IMR-90 (cell line): ENCODE measurements at regions not wholly inside any gene's neighbourhood (a gene's known extent, or its start where the extent isn't known, plus 50 kb on each side); places are given as distances from the start of the nearest gene placed in this dataset.

ENCODE experiments used
- ATAC-seq: fragments of 200-7000 bp; cut with Tn5 transposase; 2 replicates; pipeline ENCODE4 v1.9.1; 2020; ENCODE audit warnings: low read depth, mild to moderate bottlenecking, moderate library complexity
- BruUV-seq: library from RNA; stranded (reverse); fragments of 400-500 nt; replicated peaks from 2 replicates; lab custom pipeline; 2021; lab: Mats Ljungman, UMichigan
- CTCF ChIA-PET: fragments of 300-600 bp; formaldehyde crosslinking; extraction: SDS; loops from one replicate; lab custom pipeline; 2021; ENCODE audit warnings: antibody characterized with exemption; lab: Yijun Ruan, JAX
- POLR2A ChIA-PET: fragments of 300-600 bp; sonication (Branson Sonifier 250); formaldehyde crosslinking; loops from one replicate; lab custom pipeline; 2022; ENCODE audit warnings: antibody characterized with exemption; ENCODE audit not compliant: unreplicated experiment; lab: Charles Lee
- DNase-seq: peaks from one replicate; pipeline ENCODE4 v3.0.0; 2013
- H2AFZ ChIP-seq: replicated peaks from 2 replicates; pipeline ENCODE3; 2013; ENCODE audit warnings: low read length, mild to moderate bottlenecking; ENCODE audit not compliant: poor library complexity
- H2AK5ac ChIP-seq: 2 replicates; pipeline ENCODE4 v1.6.1; 2013; ENCODE audit warnings: low read depth, low read length, inconsistent platforms
- H2AK9ac ChIP-seq: replicated peaks from 2 replicates; pipeline ENCODE3; 2013; ENCODE audit warnings: mild to moderate bottlenecking, low read depth, low read length, moderate library complexity; ENCODE audit not compliant: poor library complexity
- H2BK120ac ChIP-seq: 2 replicates; pipeline ENCODE4 v1.6.1; 2013; ENCODE audit warnings: low read depth, low read length, inconsistent platforms
- H2BK15ac ChIP-seq: 3 replicates; pipeline ENCODE4 v1.6.1; 2013; ENCODE audit warnings: low read depth, low read length, inconsistent platforms
- H2BK20ac ChIP-seq: 2 replicates; pipeline ENCODE4 v1.6.1; 2013; ENCODE audit warnings: low read depth, mild to moderate bottlenecking, inconsistent platforms, low read length, moderate library complexity
- H2BK5ac ChIP-seq: 2 replicates; pipeline ENCODE4 v1.6.1; 2013; ENCODE audit warnings: mild to moderate bottlenecking, low read depth, low read length, inconsistent platforms; ENCODE audit not compliant: poor library complexity, severe bottlenecking
- H3K14ac ChIP-seq: replicated peaks from 2 replicates; pipeline ENCODE4 v1.6.1; 2013; ENCODE audit warnings: low read depth, low read length, inconsistent platforms
- H3K18ac ChIP-seq: 2 replicates; pipeline ENCODE4 v1.6.1; 2013; ENCODE audit warnings: low read depth, low read length, control low read depth
- H3K23ac ChIP-seq: 2 replicates; pipeline ENCODE4 v1.6.1; 2013; ENCODE audit warnings: low read depth, low read length, inconsistent platforms
- H3K27ac ChIP-seq: 2 replicates; pipeline ENCODE4 v1.5.1; 2013; ENCODE audit warnings: mild to moderate bottlenecking, control low read depth, low read length; ENCODE audit not compliant: insufficient read depth
- H3K27me3 ChIP-seq: 2 replicates; pipeline ENCODE4 v1.6.1; 2013; ENCODE audit warnings: low read length; ENCODE audit not compliant: control insufficient read depth, insufficient read depth
- H3K36me3 ChIP-seq: 2 replicates; pipeline ENCODE4 v1.6.1; 2013; ENCODE audit warnings: low read length, mixed read lengths; ENCODE audit not compliant: control insufficient read depth, insufficient read depth
- H3K4ac ChIP-seq: 2 replicates; pipeline ENCODE4 v1.6.1; 2013; ENCODE audit warnings: low read depth, low read length, inconsistent platforms
- H3K4me1 ChIP-seq: 2 replicates; pipeline ENCODE4 v1.6.1; 2013; ENCODE audit warnings: low read length, mixed read lengths; ENCODE audit not compliant: control insufficient read depth, insufficient read depth
- H3K4me2 ChIP-seq: 2 replicates; pipeline ENCODE4 v1.6.1; 2013; ENCODE audit warnings: low read depth, mild to moderate bottlenecking, control low read depth, low read length, moderate library complexity
- H3K4me3 ChIP-seq: 2 replicates; pipeline ENCODE4 v1.5.1; 2013; ENCODE audit warnings: low read depth, mild to moderate bottlenecking, control low read depth, low read length, moderate library complexity; ENCODE audit not compliant: insufficient read depth
- H3K56ac ChIP-seq: 2 replicates; pipeline ENCODE4 v1.6.1; 2013; ENCODE audit warnings: low read length, inconsistent platforms; ENCODE audit not compliant: insufficient read depth; ENCODE audit errors: extremely low read depth
- H3K79me1 ChIP-seq, 2 experiments: 2 replicates each; pipeline ENCODE4 v1.6.1; 2013; ENCODE audit warnings: low read length in 2 of 2, inconsistent platforms in 1 of 2, low read depth in 1 of 2
- H3K9ac ChIP-seq: 2 replicates; pipeline ENCODE4 v1.6.1; 2013; ENCODE audit warnings: low read depth, low read length, control low read depth
- H3K9me1 ChIP-seq: 2 replicates; pipeline ENCODE4 v1.6.1; 2013; ENCODE audit warnings: low read length, inconsistent platforms; ENCODE audit not compliant: insufficient read depth
- H3K9me3 ChIP-seq: 2 replicates; pipeline ENCODE4 v1.6.1; 2013; ENCODE audit warnings: low read length; ENCODE audit not compliant: control insufficient read depth, insufficient read depth
- H4K20me1 ChIP-seq: 2 replicates; pipeline ENCODE4 v1.6.1; 2013; ENCODE audit warnings: low read length, inconsistent platforms; ENCODE audit not compliant: insufficient read depth
- H4K5ac ChIP-seq: 2 replicates; pipeline ENCODE4 v1.6.1; 2013; ENCODE audit warnings: mild to moderate bottlenecking, low read depth, low read length, control low read depth
- H4K8ac ChIP-seq, 2 experiments: 2 replicates each; pipeline ENCODE4 v1.6.1; 2013; ENCODE audit warnings: low read depth in 2 of 2, low read length in 2 of 2, control low read depth in 1 of 2, inconsistent platforms in 1 of 2
- H4K91ac ChIP-seq: 2 replicates; pipeline ENCODE4 v1.6.1; 2013; ENCODE audit warnings: low read depth, low read length, inconsistent platforms; ENCODE audit not compliant: insufficient read depth
- CEBPB ChIP-seq: IDR thresholded peaks from 2 replicates; pipeline ENCODE4 v1.6.1; 2012; ENCODE audit warnings: low read depth, low read length, improper control_type of control experiment
- MAFK ChIP-seq: IDR thresholded peaks from 2 replicates; pipeline ENCODE4 v1.6.1; 2012; ENCODE audit warnings: low read depth, low read length, improper control_type of control experiment
- MXI1 ChIP-seq: IDR thresholded peaks from 2 replicates; pipeline ENCODE4 v1.6.1; 2012; ENCODE audit warnings: low read depth, mild to moderate bottlenecking, low read length, moderate library complexity, borderline replicate concordance
- NFE2L2 ChIP-seq: fragments of 150-350 bp; IDR thresholded peaks from 2 replicates; pipeline ENCODE4 v1.6.1; 2016; ENCODE audit warnings: low read depth, mild to moderate bottlenecking, low read length
- POLR2A ChIP-seq: IDR thresholded peaks from 2 replicates; pipeline ENCODE4 v1.6.1; 2012; ENCODE audit warnings: mild to moderate bottlenecking, low read depth, low read length
- SMC3 ChIP-seq: fragments of 150-350 bp; IDR thresholded peaks from 2 replicates; pipeline ENCODE4 v1.6.1; 2016; ENCODE audit warnings: low read depth, mild to moderate bottlenecking, antibody characterized with exemption, low read length, moderate library complexity
- WGBS, 2 experiments: methylation state at CpG; one replicate each; pipeline versions ENCODE4 v1.1.5 to v1.1.7; 2013; ENCODE audit warnings: missing lambda C conversion rate in 2 of 2; ENCODE audit not compliant: insufficient read length in 1 of 2; ENCODE audit errors: extremely low coverage in 2 of 2; 5-methylcytosine and 5-hydroxymethylcytosine counted together
- dilution Hi-C: fragments of 300-500 bp; cut with HindIII; formaldehyde crosslinking; loops from one replicate; pipeline ENCODE4 v1.14.3; 2018; ENCODE audit warnings: low sequenced_read_pairs; ENCODE audit not compliant: unreplicated experiment
- in situ Hi-C: fragments of 300-500 bp; cut with MboI; formaldehyde crosslinking; loops from 3 replicates; pipeline ENCODE4 v1.14.3; 2019; ENCODE audit warnings: low sequenced_read_pairs, inconsistent platforms, mixed read lengths
- intact Hi-C: fragments of 100-400 bp; cut with micrococcal nuclease; formaldehyde crosslinking; loops from 2 replicates; pipeline ENCODE4 v1.10.0; 2022

- TF ChIP-seq MXI1, result no peak
- no peak for TF ChIP-seq POLR2A
- TF ChIP-seq SMC3, result no peak
- TF ChIP-seq MAFK, result no peak
- TF ChIP-seq CEBPB, result no peak
- no peak for TF ChIP-seq NFE2L2
- H2AFZ ChIP-seq, result no peak overlapping the region
- no CpG with 5 or more reads among the region's 13 CpGs for WGBS, 2 experiments
- in situ Hi-C loops, result no loop called here
- no peak overlapping the region for H3K14ac ChIP-seq
- no peaks in the 10 kb centered on the region for H3K27me3 ChIP-seq
- H3K56ac ChIP-seq, result no peak overlapping the region
- DNase-seq (no peak), ATAC-seq (no peak)
- H3K27ac ChIP-seq, result no peak overlapping the region
- ChIA-PET POLR2A (no interaction called here), CTCF (no interaction called here)
- no peaks in the 10 kb centered on the region for H4K20me1 ChIP-seq
- BruUV-seq, result no TSS peak
- no peak overlapping the region for H4K8ac ChIP-seq
- no peak overlapping the region for H3K23ac ChIP-seq
- H4K91ac ChIP-seq, result no peak overlapping the region
- dilution Hi-C loops, result no loop called here
- H3K36me3 ChIP-seq, result no peaks in the 10 kb centered on the region
- no peak overlapping the region for H3K9ac ChIP-seq
- intact Hi-C loops, result no loop called here
- H4K5ac ChIP-seq, result no peak overlapping the region
- no peak overlapping the region for H2BK5ac ChIP-seq
- no peaks in the 10 kb centered on the region for H3K4me1 ChIP-seq
- H2BK20ac ChIP-seq, result no peak overlapping the region
- no peak overlapping the region for H2BK120ac ChIP-seq
- H2AK9ac ChIP-seq, result no peak overlapping the region
- no peak overlapping the region for H3K4me2 ChIP-seq
- H3K4ac ChIP-seq, result no peak overlapping the region
- H3K18ac ChIP-seq, result no peak overlapping the region
- H2BK15ac ChIP-seq, result no peak overlapping the region
- H3K9me3 ChIP-seq, result peaks cover 6% of the 10 kb centered on the region
- H2AK5ac ChIP-seq, result no peak overlapping the region
- no peaks in the 10 kb centered on the region for H3K79me1 ChIP-seq
- no peaks in the 10 kb centered on the region for H3K9me1 ChIP-seq
- no peak overlapping the region for H3K4me3 ChIP-seq
Measured at GRCh38 chr13:53921473-53921872, 892.9 kb downstream of the OLFM4 start.
